MCF 10A (cell line): ENCODE measurements at regions not wholly inside any gene's neighbourhood (a gene's known extent, or its start where the extent isn't known, plus 50 kb on each side); places are given as distances from the start of the nearest gene placed in this dataset.
"Not testable (repeated sequence)": the region's sequence is repeated elsewhere in the genome, so short reads cannot be mapped to it uniquely, and the experiment has no call there.

Experiments
- BruUV-seq: library from RNA; stranded (reverse); fragments of 400-500 nt; replicated peaks from 2 replicates; lab custom pipeline; 2021; lab: Mats Ljungman, UMichigan
- CTCF ChIA-PET: fragments of 300-600 bp; sonication (Branson Sonifier 250); formaldehyde crosslinking; extraction: SDS; loops from one replicate; lab custom pipeline; 2021; ENCODE audit warnings: antibody characterized with exemption, inconsistent platforms; lab: Yijun Ruan, JAX
- POLR2A ChIA-PET: fragments of 300-600, 350-650 bp; sonication (Branson Sonifier 250); formaldehyde crosslinking; extraction: SDS; loops from one replicate; lab custom pipeline; 2020; ENCODE audit warnings: antibody characterized with exemption, inconsistent platforms; lab: Yijun Ruan, JAX
- DNase-seq: peaks from one replicate; pipeline ENCODE4 v3.0.0-alpha.2; 2018; ENCODE audit not compliant: unreplicated experiment
- H3K27ac Mint-ChIP-seq: one replicate; pipeline ENCODE4 v1.8.0; 2022; ENCODE audit warnings: mild to moderate bottlenecking, low read depth, mixed read lengths; ENCODE audit not compliant: unreplicated experiment
- H3K27me3 Mint-ChIP-seq: one replicate; pipeline ENCODE4 v1.8.0; 2022; ENCODE audit warnings: mixed read lengths; ENCODE audit not compliant: insufficient read depth, unreplicated experiment
- H3K36me3 Mint-ChIP-seq: one replicate; pipeline ENCODE4 v1.8.0; 2022; ENCODE audit warnings: mild to moderate bottlenecking, moderate library complexity, mixed read lengths; ENCODE audit not compliant: insufficient read depth, unreplicated experiment
- H3K4me1 Mint-ChIP-seq: one replicate; pipeline ENCODE4 v1.8.0; 2022; ENCODE audit warnings: mixed read lengths; ENCODE audit not compliant: insufficient read depth, unreplicated experiment
- H3K4me3 Mint-ChIP-seq: one replicate; pipeline ENCODE4 v1.8.0; 2022; ENCODE audit warnings: mild to moderate bottlenecking, moderate library complexity, mixed read lengths; ENCODE audit not compliant: unreplicated experiment
- H3K9me3 Mint-ChIP-seq: one replicate; pipeline ENCODE4 v1.8.0; 2022; ENCODE audit warnings: mixed read lengths; ENCODE audit not compliant: unreplicated experiment
- CTCF ChIP-seq: fragments of 200-600 bp; IDR thresholded peaks from one replicate; pipeline ENCODE4 v1.8.0; 2022; ENCODE audit warnings: antibody characterized with exemption, mild to moderate bottlenecking; ENCODE audit not compliant: unreplicated experiment
- intact Hi-C: fragments of 100-400 bp; cut with micrococcal nuclease; formaldehyde crosslinking; loops from 2 replicates; pipeline ENCODE4 v1.14.1; 2022

- no peak for TF ChIP-seq CTCF
- Mint-ChIP-seq H3K27me3 (peaks cover 56% of the 10 kb centered on the region), H3K4me1 (no peaks in the 10 kb centered on the region), H3K27ac (no peak overlapping the region), H3K36me3 (no peaks in the 10 kb centered on the region), H3K9me3 (no peaks in the 10 kb centered on the region), H3K4me3 (no peak overlapping the region)
- no peak for DNase-seq
- POLR2A ChIA-PET, result no interaction called here
- intact Hi-C loops, result no loop called here
- BruUV-seq, result no TSS peak
- CTCF ChIA-PET, result interaction anchor here (0.6 kb wide), 1 partner anchor 75 kb away, joined by 3 read pairs; no protein-coding TSS in a partner anchor
Observed at GRCh38 chr12:97061171-97061570, 154.1 kb downstream of the NEDD1 start.

DNA sequence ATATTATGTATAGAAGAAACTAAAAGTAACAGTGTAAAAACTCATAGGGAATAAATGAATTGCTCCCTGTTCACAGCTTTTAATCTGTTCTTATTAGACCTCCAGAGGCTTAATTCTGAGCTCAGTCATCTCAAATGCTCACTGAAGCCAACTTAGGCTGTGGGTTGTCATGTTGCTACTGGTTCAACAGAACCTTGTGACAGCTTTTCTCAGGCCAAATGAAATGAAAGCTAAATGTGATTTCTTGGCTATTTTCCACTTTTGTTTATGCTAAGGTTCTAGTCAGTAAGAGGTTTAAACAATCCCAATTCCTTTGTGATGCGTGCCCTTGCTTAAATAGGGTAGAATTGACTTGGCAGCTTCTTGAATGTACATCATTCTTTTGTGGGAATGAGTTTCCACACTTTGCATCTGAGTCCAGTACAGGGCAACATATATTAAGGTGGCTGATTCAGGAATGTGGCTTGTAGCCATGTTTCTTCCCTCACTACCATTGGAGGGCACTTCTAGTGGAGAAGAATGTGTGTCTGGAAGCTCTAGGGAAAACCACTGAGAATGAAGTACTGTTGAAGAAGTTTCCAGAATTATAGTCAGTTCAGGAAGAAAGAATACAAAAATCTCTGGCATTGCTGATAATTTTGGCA lies 156.4 kb downstream of the NEDD1 start:
- no peak overlapping the region for H3K27ac Mint-ChIP-seq
- H3K27me3 Mint-ChIP-seq, result peaks cover 47% of the 10 kb centered on the region
- TF ChIP-seq CTCF, result no peak
- ChIA-PET CTCF (interaction anchor here (0.6 kb wide), 1 partner anchor 12 kb away, joined by 3 read pairs; no protein-coding TSS in a partner anchor), POLR2A (no interaction called here)
- intact Hi-C loops, result no loop called here
- no TSS peak for BruUV-seq
- H3K4me3 Mint-ChIP-seq, result no peak overlapping the region
- H3K4me1 Mint-ChIP-seq, result no peaks in the 10 kb centered on the region
- no peaks in the 10 kb centered on the region for H3K36me3 Mint-ChIP-seq
- DNase-seq, result no peak
- no peaks in the 10 kb centered on the region for H3K9me3 Mint-ChIP-seq

DNA sequence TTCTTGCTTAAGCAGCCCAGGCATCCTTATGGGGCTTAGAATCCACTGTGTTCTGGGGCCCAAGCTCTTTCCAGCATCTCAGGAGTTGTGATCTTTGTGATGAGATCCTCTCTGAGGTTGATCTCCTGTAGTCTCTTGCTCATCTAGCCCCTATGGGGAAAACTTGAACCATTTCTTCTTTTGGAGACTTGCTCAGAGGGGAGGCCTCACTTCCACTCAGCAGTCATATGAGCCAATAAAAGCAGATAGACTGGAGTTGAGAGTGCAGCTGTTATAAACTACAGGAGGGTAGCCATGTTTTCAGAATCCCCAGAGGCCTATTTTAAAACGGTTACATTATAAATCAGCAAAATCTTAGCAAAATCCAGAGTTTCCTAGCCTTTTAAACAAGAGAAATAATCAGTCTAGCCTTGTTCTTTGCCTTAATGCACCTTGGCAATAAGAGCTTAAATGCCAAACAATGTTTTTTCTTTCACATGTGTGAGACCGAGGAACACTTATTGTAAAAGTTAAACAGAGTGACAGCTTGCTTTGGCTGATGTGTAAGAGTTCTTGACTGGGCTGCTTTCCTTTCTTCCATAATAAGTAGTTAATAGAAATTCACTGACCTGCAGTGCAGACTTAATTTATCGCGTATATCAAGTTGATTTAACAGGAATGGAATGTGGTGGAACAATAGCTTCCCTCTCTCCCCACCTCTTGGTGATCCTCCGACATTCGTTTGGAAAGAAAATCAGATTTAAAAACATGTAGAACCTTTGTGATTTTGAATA lies 168.3 kb downstream of the NEDD1 start:
- Mint-ChIP-seq H3K36me3 (no peaks in the 10 kb centered on the region), H3K9me3 (no peaks in the 10 kb centered on the region), H3K4me3 (no peak overlapping the region), H3K27ac (no peak overlapping the region), H3K27me3 (peaks cover 7% of the 10 kb centered on the region), H3K4me1 (peaks cover 5% of the 10 kb centered on the region)
- intact Hi-C loops, result no loop called here
- no peak for TF ChIP-seq CTCF
- ChIA-PET POLR2A (no interaction called here), CTCF (interaction anchor here (0.6 kb wide), 1 partner anchor 22 kb away, joined by 3 read pairs; no protein-coding TSS in a partner anchor)
- BruUV-seq, result no TSS peak
- no peak for DNase-seq

GRCh38 chr12:97075934-97076630 lies 169.0 kb downstream of the NEDD1 start:
- intact Hi-C loops, result no loop called here
- CTCF ChIA-PET, result no interaction called here

GRCh38 chr12:97076912-97077311 lies 169.9 kb downstream of the NEDD1 start:
- H3K36me3 Mint-ChIP-seq, DNase-seq, H3K4me3 Mint-ChIP-seq, H3K27ac Mint-ChIP-seq, H3K4me1 Mint-ChIP-seq, intact Hi-C loops, H3K9me3 Mint-ChIP-seq, BruUV-seq: not testable (repeated sequence)
- peaks cover 11% of the 10 kb centered on the region for H3K27me3 Mint-ChIP-seq
- POLR2A ChIA-PET, result interaction anchor here (0.6 kb wide), 1 partner anchor 80 kb away, joined by 3 read pairs; no protein-coding TSS in a partner anchor
- CTCF ChIA-PET, result interaction anchor here (0.6 kb wide), 1 partner anchor 750 kb away, joined by 4 read pairs; no protein-coding TSS in a partner anchor

More at GRCh38 chr12:97075934-97076630, 169.0 kb downstream of the NEDD1 start:
- BruUV-seq, result no TSS peak
- Mint-ChIP-seq H3K4me3 (no peak overlapping the region), H3K9me3 (no peaks in the 10 kb centered on the region), H3K4me1 (peaks cover 5% of the 10 kb centered on the region), H3K36me3 (no peaks in the 10 kb centered on the region), H3K27ac (no peak overlapping the region), H3K27me3 (peaks cover 11% of the 10 kb centered on the region)
- DNase-seq, result no peak
- POLR2A ChIA-PET, result interaction anchor here (0.6 kb wide), 1 partner anchor 79 kb away, joined by 3 read pairs; no protein-coding TSS in a partner anchor
- TF ChIP-seq CTCF, result no peak
